HG02943 (cell line): ENCODE measurements at regions not wholly inside any gene's neighbourhood (a gene's known extent, or its start where the extent isn't known, plus 50 kb on each side); places are given as distances from the start of the nearest gene placed in this dataset.

Experiments used
- ATAC-seq: cut with Tn5 transposase; IDR thresholded peaks from one replicate; pipeline ENCODE4 v1.9.1; 2021; ENCODE audit warnings: mild to moderate bottlenecking, low read depth, moderate library complexity; ENCODE audit not compliant: unreplicated experiment

DNA sequence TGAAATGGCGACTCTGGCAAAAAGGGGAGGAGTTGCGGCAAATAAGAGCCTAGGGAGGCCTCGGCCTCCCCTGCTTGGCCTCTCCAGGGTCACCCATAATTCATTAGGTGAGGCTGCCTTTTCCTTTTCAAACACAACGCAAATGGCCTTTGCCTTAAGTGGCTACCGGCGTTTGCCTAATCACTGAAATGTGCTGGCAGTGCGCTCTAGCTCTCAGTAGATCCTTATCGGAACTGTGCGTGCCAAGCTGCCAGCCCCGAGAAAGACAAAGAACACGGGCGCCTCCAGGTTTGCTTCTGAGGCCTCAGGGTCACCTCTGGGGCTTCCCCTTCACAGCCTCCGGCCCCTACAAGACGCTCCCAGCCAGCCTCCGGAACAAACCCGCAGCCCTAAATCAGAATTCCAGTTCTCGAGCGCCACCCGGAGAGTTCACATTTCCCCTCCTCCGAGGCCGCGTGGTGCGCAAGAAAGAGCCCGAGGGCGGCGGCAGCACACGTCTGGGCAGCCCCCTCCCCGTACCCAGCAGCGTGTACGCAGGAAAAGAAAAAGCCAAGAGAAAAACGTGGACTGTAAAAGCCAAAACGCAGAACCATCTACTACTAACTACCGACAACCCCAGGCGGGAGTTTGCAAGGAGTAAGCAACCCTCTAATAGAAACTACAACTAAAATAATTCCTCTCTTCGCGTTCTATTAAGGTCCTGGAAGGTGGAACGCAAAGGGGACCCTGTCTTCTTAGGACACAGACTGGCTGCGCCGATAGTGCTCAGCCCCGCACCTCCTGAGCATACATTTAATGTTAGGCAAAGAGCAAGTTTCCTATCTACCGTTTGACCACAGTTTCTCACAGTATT, 76.5 kb upstream of the BCOR start:
- ATAC-seq, result no peak

DNA sequence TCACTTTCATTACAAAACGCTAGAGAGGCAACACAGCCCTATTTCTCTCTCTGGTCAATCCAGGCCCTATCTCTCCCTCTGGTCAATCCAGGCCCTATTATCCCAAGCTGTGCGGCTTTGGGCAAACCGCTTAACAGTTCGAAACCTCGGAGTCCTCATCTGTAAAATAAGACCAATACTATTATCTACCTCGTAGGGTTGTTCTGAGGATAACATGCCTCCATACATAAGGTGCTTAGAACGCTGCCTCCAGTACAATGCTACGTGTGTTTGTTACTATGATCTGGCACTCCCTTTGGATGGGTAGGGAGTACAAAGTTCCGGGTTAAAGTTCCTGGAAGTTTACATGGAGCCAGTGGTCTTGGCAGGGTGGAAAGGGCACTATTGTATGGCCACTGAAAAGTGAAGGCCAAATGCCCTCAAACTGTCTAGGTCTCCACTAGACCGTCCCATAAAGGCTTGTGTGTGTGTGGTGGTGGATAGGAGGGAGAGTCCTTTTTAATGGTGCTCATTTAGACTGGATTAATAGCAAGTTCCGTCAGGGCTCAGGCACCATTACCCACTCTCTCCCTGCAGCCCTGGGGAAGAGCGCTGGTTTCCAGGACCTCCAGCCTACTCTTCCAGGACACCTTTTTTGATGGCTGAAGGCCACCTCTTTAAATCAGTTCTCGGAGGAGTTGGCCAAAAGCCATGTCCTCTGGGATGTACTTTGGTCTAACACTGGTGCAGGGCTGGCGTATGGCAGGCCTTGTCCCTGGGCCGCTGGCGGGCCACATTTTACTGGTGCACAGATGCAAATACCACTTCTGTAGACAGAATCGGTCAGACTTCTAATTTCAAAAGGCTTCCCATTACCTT, 75.6 kb upstream of the BCOR start:
- ATAC-seq, result no peak

DNA sequence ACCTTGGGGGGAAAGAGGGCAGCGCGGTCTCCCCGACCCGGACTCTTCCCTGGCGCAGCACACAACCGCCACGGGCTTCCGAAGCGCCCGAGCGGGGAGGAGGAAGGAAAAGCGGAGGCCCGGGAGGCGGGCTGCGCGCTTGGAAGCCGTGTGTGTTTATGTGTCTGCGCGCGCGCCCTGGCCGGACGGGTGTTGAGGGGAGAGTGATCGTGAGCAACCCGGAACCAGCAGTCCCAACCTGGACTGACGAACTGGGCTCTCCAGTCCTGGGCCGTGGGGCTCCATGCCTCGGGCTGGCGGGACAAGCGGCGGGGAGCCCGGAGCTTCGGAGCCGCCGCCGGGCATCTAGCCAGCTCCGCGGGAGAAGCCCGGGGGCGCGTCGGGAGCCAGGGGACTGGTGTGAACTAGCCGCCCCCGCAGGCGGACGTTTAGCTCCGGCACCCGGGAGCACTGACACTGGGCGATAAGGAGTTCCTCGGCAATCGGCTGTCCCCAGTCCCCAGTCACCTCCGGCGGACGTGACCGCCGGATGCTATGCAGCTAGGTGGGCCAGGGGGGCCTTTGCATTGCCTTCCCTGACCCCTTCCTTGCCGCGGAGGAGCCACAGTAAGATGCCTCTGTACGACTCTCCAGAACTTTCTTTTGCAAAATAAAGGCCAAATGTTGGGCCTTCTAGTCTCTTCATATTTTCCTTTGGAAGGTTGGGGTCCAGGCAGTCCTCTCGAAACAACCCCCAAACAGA, 74.8 kb upstream of the BCOR start:
- ATAC-seq, result no peak

DNA sequence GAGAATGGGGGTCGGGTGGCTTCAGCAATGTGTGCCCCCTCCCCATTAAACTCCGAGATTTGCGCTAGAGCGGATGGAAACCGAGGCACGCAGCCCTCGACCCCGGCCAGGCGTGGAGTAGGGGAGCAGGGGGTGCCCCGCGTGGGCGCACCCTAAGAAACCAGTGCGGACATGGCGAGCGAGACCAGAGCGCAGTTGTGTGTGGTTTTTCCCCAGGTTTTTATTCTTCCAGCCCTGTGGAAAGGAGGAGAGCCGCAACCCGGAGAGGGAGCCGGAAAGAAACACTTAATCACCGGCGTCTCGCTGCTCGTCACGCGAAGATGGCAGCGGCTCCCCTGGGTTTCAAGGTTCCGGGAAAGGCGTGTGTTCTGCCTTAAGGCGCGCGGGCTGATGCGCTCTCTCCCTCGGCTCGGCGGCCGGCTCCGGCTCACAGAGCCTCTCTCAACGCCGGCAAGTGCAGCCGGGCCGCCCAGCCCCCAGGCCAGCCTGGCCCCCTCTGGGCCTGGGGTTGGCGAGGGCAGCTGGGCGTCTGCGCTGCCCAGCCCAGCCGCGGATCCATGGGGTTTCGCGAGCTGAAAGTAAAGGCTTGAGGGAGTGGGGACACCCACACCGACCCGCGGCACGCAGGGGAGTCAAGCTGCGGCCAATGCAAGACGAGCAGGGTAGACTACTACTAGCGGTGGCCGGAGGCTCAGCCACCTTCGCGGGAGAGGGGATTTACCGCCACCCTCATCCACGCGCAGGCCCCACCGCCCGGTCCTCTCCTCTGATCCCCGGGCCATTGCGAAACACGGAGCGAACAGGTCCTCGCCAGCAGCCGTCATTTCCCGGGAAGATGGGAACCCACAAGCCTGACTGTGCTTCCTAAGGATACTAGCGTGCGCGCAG, 74.0 kb upstream of the BCOR start:
- ATAC-seq, result no peak

DNA sequence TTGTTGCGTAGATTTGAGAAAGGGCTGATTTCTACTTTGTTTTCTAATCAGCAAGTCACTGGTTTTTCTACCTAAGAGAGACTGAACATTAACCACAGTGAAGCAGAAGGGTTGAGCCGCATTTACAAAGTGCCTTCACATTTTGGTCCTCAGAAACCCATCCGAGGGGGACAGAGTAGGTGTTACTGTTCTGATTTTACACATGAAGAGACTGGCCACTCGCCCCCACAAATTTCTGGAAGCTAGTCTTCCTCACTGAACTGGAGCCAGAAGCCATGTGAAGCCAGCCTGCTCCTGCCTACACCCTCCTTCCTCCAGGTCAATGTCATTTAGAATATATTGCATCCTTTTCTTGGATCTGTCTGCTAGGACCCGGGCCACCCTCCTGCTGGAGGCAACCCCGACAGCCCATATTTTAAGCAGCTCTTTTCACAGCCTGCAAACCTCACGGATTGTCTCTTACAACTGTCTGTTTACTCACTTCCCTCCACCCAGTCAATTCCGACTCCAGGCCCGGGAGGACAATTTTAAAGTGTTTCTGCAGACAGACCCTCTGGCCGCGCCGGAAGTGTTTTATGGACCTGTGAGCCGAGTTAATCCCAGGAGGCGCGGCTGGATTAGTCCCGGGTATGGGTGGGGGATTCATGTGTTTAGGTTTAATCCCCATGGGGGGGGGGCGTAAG, 73.2 kb upstream of the BCOR start:
- ATAC-seq, result no peak

DNA sequence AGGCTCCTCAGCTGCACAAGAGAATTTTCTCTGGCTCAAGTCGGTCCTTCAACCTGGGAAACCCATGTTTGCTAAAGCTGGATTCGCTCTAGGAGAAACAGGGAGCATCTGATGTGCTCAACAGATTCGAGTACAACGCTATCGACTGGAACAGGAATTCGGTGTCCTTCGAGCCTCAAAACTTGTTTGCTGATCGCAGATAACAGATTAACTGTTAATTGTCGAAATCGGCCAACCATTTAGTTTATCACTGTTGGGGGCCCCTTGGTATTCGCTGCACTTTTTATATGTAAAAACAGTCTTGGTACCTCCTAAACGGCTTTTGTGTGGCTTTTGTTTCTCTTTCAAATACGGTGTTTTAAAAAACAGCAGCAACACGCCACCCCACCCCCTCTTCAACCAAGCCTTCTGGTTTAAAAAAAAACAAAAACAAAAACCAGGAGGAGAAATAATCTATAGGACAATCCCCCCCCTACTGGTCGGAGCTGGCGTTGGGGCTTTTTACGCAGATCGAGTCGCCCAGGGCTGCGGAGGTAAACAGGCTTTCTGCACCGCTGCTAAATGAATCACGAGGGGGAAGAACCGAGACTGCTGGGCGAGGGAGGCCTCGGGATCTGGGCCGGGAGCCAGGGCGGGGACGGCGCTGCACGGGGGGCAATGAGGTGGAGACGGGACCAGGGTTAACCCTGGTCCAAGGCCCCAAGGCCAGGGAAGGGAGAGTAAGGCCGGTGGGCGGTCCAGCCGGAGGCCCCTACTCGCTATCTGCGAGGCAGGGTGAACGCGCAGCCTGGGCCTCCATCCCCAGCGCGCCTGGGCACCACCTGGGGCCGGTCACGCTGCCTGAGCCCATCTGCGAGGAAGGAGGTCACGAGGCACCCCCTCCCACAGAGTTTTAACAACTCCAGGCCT, 71.7 kb upstream of the BCOR start:
- no peak for ATAC-seq

DNA sequence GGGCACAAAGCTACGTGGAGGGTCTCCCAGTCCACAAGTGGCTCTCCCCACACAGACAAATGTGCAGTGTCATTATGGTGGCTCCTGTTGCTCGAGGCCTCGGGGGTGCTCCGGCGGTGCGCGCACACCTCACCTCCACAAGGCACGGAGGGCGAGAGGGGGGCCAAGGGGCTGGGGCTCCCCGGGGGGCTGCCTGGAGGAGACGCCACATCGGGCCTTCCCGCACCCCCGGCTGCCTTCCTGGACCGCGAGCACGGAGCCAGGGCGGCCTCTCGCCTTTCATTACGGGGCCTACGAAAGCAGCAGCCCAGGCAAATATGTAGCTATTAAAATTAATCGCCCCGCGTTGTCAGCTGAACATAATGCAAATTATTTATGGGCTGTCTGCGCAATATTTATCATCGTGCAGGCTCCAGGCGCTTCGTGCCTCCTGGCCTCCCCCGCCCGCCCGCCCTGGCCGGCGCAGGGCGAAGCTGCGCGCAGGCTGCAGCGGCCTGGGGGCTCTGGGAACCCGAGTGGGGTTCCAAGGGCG, 70.8 kb upstream of the BCOR start:
- no peak for ATAC-seq

DNA sequence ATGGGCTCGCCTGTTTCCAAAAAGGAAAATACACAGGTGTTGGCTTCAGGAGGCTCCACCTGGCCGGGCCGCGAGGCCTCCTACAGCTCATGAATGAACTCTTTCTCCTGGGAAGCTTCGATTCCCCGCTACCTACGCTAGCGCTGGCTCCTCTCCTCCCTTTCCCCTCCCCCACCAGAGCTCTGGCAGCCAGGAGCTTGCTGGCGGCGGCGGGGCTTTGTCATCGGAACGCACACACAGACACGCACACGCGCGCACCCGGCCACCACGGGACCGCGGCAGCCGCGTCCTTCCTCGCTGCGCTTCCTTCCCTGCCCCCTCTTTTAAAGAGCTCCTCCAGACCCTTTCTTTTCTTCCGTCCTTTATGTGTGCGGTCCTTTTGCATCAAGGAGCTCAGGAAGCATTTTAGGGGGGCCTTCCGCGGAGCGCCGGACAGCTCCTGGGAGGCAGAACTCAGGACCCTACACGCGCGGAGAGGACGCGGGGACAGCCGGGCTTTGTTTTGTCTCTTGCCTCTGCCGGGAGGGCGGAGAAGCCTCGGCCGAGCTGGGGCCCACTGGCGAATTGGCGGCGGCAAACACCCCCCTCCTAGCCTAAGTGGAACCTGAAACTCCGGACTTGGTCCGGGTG, 70.2 kb upstream of the BCOR start:
- ATAC-seq, result no peak

DNA sequence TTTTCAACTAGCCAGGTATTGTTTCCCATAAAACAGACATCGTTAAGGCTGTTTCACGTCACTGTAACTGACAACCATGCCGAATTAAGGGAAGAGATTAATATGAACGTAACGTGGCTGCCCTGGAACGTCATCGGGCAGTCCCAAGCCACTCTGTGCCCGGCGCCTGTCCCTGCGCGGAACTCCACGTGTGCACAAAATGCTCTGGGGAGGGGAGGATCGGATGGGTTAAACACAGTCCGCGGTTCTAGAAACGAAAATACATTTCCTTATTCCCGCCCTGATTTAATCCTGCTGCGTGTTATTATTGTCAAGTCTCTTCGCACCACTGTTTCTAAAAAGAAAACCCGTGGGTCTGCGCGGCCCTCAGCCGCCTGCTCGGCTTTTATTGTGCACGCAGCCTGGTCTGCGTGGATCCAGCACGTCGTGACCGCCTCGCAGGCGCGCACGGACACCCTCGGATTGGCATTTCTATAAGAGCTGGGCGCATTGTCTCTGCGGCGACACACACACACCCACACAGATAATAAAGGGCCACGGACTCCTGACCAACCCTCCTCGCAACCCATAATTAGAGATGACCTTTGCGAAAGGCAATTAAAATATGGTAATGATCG, 69.6 kb upstream of the BCOR start:
- no peak for ATAC-seq

DNA sequence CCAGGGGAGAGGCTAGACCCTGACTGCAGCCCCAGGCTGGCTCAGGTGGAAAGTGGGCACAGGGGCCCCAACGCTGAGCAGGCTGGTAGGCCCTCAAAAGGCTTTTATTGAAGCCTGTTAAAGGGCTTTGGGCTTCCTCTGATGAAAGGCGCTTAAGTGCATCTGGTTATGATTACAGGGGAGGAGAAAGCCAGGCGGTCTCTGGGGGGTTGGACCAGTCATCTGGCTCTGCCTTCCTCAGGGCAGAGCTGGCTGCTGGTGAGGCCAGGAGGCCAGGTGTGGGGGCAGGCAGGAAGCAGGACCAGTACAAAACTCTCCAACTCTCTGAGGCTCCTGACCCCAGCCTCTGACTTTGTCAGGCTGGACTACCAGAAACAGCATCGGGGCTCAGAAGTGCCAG, 68.8 kb upstream of the BCOR start:
- no peak for ATAC-seq

DNA sequence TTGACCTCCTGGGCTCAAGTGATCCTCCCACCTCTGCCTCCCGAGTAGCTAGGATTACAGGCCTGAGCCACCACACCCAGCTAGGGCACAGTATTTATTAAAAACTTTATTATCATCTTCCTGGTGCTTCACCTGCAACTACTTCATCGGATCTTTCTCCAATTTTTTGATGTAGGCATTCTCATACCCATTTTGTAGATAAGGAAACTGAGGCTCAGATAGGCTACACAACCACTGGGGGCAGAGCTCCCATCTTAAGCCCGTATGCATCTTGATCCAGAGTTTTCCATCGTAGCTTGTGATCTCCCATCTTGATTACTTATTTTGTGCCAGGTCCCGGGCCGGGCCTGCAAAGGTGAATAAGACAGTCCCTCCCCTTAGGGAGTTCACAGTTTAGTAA, 68.1 kb upstream of the BCOR start:
- no peak for ATAC-seq

DNA sequence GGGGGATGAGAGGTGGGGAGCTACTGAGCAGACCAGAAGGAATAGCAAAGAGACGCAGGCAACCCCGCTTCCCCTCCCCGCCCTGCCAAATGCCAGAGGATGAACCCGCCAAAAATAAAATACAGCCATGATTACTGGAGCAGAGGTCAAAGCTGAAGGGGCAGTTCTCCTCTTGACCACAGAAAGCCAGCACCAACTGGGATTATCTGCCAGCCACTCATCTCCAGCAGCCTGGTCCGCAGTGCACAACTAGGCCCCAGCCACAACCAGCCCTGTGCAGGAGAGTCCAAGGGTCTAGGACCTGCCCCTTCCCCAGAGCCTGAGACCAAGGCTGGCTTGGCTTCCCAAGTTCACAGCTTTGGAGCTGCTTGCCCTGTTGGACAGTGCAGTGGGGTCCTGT, 67.4 kb upstream of the BCOR start:
- no peak for ATAC-seq

DNA sequence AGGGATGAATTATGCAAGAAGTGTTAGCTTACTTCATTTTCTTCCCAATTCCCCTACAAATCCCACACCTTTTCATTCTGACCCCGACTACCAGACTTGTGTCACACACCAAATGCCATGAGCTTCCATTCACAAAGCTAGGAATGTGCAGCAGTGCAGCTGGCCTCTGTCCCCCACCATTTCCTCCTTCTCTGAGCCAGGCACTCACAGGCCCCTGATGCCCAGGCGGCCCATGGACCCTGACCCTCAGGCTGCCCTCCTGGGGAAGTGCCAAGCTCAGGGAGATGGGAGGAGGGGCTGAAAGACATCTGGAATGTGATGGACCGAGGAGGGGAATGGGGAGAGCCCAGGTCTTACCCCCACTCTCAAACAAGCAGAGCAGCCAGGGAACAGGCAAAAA, 67.0 kb upstream of the BCOR start:
- no peak for ATAC-seq

DNA sequence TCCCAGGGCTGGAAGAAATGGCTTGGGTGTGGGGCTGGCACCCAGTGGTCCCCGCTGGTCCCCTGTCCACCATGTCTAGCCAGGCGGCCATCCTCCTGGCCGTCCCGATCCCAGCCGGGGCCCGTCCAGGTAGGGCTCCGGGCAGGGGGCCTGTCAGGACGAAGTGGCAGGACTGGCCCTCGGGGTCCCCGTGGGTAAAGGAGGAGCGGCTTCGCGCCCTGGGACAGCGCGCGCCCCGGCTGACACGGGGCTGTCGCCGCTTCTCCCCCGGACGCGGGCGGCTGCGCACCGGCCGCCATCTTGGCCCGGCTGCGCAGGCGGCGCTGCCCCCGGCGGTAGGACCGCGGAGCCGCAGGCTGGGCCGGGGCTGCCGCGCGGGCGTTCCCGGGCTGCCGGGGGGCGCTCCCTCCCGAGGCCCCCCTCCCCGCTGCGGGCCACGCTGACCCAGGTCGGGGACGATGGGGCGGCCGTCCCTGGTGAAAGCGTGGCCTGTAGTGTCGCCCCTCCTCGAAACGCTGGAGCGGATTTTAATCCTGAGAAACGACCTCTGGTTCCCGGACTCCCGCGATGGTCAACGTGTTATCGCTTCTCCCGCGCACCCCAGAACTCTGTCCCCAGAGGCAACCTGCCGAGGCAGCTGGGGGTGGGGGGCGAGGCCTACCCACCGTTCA, 60.4 kb upstream of the BCOR start:
- no peak for ATAC-seq

DNA sequence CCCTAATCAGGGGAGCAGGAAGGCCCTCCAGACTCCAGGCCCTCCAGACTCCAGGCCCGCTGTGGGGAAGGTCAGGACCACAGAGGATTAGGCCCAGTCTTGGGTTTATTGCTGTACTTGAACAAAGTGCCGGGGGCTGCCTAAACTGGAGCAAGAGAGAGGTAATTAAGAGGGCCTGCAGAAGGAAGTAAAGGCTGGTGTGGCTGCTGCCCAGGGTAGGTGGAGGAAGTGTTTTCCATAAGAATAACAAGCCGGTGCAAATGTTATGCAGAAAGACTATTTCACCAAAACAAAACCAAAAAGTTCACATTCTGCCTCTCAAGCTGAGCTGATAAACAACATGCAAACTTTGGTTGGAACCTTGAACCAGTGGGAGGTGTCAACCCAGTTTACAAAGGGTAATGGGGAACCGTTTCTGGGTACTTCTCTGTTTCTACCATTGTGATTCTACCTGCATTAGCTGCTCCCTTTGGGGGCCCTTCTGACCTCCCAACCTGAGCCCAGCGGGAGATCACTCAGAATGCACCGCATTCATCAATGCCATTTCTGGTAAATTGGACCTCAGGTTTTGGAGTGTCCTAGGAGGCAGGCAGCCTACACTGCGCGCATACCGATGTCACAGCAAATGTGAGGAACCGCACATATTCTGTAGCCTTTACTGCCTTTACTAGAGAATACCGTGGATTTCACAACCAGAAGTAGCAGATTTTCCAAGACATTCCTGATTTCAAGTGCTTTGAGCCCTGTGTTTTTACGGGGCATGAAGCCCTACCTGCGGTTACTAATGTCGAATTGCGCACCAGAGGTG, 59.7 kb upstream of the BCOR start:
- no peak for ATAC-seq
